ENCODE measurements at regions not wholly inside any gene's neighbourhood (a gene's known extent, or its start where the extent isn't known, plus 50 kb on each side); places are given as distances from the start of the nearest gene placed in this dataset.

GRCh38 chr3:72047221-72047871, 262.4 kb upstream of the PROK2 start:
- no peak overlapping the region for H3K4me3 ChIP-seq (replicated peaks; ENCODE audit: low read depth, low read length)
- TF ChIP-seq CTCF (IDR thresholded peaks at IDR 0.05; ENCODE audit: low read length, missing control alignments): no peak
- DNase-seq (ENCODE audit: low read depth): no peak

GRCh38 chr3:72044231-72044855, 259.4 kb upstream of the PROK2 start:
- no peak for TF ChIP-seq CTCF (IDR thresholded peaks at IDR 0.05; ENCODE audit: low read length, missing control alignments)
- H3K4me3 ChIP-seq (replicated peaks; ENCODE audit: low read depth, low read length): no peak overlapping the region
- DNase-seq (ENCODE audit: low read depth): no peak

GRCh38 chr3:72043204-72044133, 258.5 kb upstream of the PROK2 start:
- DNase-seq (ENCODE audit: low read depth): no peak
- no peak overlapping the region for H3K4me3 ChIP-seq (replicated peaks; ENCODE audit: low read depth, low read length)
- no peak for TF ChIP-seq CTCF (IDR thresholded peaks at IDR 0.05; ENCODE audit: low read length, missing control alignments)

GRCh38 chr3:72042397-72043203, 257.7 kb upstream of the PROK2 start:
- no peak overlapping the region for H3K4me3 ChIP-seq (replicated peaks; ENCODE audit: low read depth, low read length)
- no peak for TF ChIP-seq CTCF (IDR thresholded peaks at IDR 0.05; ENCODE audit: low read length, missing control alignments)

GRCh38 chr3:72041511-72041910, 256.6 kb upstream of the PROK2 start:
- no peak for DNase-seq (ENCODE audit: low read depth)
- TF ChIP-seq CTCF (IDR thresholded peaks at IDR 0.05; ENCODE audit: low read length, missing control alignments): no peak

More at GRCh38 chr3:72042397-72043203, 257.7 kb upstream of the PROK2 start:
- peak; percentile 57 for DNase-seq (ENCODE audit: low read depth)

GRCh38 chr3:72041076-72041475, 256.1 kb upstream of the PROK2 start:
- DNase-seq (ENCODE audit: low read depth): no peak
- TF ChIP-seq CTCF (IDR thresholded peaks at IDR 0.05; ENCODE audit: low read length, missing control alignments): no peak
- H3K4me3 ChIP-seq (replicated peaks; ENCODE audit: low read depth, low read length): no peak overlapping the region

More at GRCh38 chr3:72041511-72041910, 256.6 kb upstream of the PROK2 start:
- no peak overlapping the region for H3K4me3 ChIP-seq (replicated peaks; ENCODE audit: low read depth, low read length)

Data from fibroblast of pulmonary artery (primary cell).